ENCODE measurements at regions not wholly inside any gene's neighbourhood (a gene's known extent, or its start where the extent isn't known, plus 50 kb on each side); places are given as distances from the start of the nearest gene placed in this dataset.

DNA sequence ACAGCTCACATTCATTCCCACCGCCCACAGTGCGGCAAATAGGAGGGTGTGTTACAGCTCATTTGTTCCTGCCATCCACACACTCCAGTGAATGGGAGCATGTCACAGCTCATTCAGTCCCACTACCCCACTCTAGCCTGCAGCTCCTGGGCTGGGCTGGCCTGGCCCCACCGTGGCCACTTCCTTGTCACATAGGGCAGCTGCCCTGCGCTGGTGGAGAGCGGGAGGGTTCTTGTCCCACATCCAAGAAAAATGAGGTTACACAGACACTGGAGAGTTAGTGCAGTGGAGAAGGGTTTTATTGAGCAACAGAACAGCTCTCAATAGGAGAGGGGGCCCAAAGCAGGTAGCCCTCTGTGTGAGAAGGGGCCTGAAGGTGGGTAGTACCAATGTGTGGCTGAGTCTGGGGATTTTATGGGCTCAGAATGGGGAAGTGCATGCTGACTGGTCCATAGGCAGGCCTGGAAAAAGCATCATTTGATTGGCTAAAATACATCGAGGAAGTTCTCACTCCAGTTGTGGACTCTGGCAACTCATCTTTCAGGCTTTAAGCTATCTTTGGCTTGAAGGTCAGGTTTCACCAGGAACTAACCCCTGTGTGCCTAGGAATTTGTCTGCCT is 249.7 kb downstream of the ETAA1 start:
- no peak for DNase-seq (ENCODE audit: low spot score)
- TF ChIP-seq, protein P1, sequence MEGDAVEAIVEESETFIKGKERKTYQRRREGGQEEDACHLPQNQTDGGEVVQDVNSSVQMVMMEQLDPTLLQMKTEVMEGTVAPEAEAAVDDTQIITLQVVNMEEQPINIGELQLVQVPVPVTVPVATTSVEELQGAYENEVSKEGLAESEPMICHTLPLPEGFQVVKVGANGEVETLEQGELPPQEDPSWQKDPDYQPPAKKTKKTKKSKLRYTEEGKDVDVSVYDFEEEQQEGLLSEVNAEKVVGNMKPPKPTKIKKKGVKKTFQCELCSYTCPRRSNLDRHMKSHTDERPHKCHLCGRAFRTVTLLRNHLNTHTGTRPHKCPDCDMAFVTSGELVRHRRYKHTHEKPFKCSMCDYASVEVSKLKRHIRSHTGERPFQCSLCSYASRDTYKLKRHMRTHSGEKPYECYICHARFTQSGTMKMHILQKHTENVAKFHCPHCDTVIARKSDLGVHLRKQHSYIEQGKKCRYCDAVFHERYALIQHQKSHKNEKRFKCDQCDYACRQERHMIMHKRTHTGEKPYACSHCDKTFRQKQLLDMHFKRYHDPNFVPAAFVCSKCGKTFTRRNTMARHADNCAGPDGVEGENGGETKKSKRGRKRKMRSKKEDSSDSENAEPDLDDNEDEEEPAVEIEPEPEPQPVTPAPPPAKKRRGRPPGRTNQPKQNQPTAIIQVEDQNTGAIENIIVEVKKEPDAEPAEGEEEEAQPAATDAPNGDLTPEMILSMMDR (IDR thresholded peaks at IDR 0.05; ENCODE audit: extremely low read depth, missing control alignments): no peak

DNA sequence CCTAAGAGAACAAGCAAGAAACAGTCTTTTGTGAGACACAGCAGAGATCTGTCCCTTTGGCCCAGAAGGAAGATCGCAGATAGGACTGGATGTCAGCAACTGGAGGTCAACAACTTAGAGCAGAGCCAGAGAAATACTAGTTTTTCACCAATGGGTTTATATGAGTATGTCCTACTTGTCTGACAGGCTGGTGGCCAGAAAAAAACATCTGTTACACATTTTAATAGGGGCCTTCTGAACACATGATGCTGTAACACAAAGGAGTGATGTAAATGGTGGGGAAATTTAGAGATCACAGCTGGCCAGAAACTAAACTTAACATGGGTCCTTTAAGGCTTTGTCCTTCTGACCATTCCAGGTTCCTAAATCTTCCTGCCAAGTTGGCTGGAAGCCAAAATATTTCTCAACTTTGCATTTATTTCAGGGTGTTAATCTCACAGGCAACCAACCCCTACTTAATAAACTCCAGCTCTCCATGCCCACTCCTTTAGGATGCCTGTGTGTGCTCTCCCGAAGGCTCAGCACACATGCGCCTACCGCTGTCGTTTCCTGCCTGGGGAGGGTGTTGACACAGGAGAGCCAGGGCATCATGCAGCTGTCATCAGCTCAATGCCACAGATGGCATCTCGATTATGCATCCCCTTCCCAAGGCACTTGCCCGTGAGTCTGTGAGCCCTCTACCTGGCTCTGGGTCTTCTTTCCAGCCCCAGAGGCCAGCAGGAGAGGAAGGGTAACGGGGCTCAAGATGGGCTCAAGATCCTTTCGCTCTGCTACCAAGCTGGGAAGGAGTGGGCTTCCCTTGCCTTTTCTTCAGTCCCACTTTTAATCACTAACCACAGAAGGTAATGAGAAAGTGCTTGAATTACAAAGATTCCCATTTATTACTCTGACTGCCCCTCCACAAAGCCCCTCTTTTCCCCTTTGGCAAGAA is 252.5 kb downstream of the ETAA1 start:
- DNase-seq (ENCODE audit: low spot score): no peak
- TF ChIP-seq, protein P1 (IDR thresholded peaks at IDR 0.05; ENCODE audit: extremely low read depth, missing control alignments): no peak

DNA sequence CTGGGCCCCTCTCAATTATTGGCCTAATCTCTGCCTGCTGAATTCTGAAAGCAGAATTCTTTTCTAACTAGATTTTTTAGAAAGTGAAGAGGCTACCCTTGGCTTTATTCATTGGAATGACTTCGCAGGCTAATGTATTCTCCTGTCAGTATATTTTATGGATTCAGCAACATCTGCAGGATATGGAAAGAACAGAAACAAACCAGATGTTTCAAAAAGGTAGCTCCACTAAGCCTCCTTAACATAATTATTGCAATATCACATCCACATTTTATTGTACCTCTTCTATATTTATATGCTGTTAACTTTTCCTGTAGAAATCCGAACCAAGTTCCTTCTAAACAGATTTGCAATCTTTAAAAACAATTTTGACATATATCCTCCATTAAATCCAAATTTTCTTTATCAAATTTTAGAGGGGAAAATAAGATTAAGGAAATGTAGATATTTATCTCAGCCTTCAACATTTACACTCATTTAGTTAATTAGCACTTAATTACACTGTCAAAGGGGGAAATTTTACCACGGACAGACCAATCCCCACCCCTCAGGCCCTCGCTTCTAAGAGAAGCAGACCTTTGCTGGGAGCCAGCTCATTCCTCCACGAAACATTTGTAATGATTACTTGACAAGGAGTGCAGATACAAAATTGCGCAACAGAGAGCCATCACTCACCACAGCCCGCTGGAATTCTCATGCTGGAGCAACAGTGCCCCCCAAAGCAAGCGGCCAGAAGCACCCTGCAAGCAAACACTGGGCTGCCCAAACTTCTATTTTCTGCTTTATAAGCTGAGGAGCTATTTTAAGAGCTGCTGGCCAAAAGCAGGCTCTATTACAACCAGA is 253.4 kb downstream of the ETAA1 start:
- peak; percentile 26 for DNase-seq (ENCODE audit: low spot score)
- TF ChIP-seq, protein P1 (IDR thresholded peaks at IDR 0.05; ENCODE audit: extremely low read depth, missing control alignments): peak; percentile 25

DNA sequence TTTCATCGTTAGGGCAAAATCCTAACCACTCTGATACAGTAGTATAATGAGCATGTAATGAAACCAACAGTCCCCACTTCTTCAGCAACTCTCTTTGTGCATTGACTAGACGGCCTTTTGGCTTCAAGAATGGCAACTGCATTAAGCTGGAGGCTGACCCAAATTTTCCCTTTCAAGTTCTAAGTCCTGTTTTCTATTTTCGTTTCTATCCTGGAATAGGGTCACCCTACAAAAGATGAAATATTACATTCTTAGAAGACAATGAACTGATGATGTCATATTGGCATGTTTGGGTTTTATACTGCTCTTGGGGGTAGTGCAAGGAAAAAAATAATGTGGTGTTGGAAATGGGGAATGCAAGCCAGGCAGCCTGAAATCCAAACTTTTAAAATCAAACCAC is 254.4 kb downstream of the ETAA1 start:
- TF ChIP-seq, protein P1 (IDR thresholded peaks at IDR 0.05; ENCODE audit: extremely low read depth, missing control alignments): no peak
- DNase-seq (ENCODE audit: low spot score): no peak

DNA sequence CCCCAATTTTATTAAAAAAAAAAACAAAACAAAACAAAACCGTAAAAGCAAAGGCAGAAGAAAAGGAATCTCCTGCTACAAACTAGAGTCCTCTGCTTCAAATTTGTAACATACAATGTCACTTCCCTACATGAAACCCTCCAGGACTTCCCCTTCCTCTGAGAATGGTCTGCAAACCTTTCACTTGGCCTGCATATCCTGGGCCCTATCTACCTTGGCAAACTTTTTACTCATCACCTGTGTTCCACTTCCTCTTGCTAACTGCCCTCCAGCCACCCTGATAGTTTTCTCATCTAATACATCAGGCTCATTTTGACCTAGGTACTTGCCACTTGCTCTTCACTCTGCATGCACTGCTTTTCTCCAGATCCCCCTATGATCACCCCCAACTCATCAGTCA is 255.5 kb downstream of the ETAA1 start:
- TF ChIP-seq, protein P1 (IDR thresholded peaks at IDR 0.05; ENCODE audit: extremely low read depth, missing control alignments): no peak
- DNase-seq (ENCODE audit: low spot score): peak; percentile 8

DNA sequence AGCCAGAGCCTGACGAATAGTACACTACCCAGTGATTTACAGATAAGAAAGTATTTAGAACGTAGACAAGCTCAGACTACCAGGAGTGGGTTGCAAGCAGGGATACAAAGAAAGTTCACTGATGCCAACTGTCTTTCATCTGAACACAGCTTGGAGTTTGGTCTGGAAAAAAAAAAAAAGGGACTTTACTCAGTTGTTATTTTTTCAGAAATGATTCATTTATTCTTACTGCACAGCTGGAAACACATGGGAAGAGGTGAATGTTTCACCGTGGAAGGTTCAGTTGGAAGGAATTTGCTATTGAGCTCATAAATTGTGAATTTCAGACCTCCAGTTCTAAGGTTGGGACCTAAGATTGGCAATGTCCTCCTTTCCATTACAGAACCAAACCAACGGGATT is 259.7 kb downstream of the ETAA1 start:
- TF ChIP-seq, protein P1 (IDR thresholded peaks at IDR 0.05; ENCODE audit: extremely low read depth, missing control alignments): no peak
- no peak for DNase-seq (ENCODE audit: low spot score)

Data from GM20000 (cell line).